ENCODE measurements at regions not wholly inside any gene's neighbourhood (a gene's known extent, or its start where the extent isn't known, plus 50 kb on each side); places are given as distances from the start of the nearest gene placed in this dataset.
"Not testable (repeated sequence)": the region's sequence is repeated elsewhere in the genome, so short reads cannot be mapped to it uniquely, and the experiment has no call there.

GRCh38 chr18:64807560-64807959 lies 658.7 kb upstream of the LINC00305 start:
- DNase-seq, result no peak

- DNase-seq, result no peak
These were observed 657.8 kb upstream of the LINC00305 start for GRCh38 chr18:64806691-64807090.

- no peak for DNase-seq
These were observed 657.3 kb upstream of the LINC00305 start for GRCh38 chr18:64806232-64806631.

- DNase-seq, result no peak
These were observed 654.6 kb upstream of the LINC00305 start for GRCh38 chr18:64803471-64803870.

- no peak for DNase-seq
These were observed 651.3 kb upstream of the LINC00305 start for GRCh38 chr18:64800151-64800550.

GRCh38 chr18:64799376-64799775 lies 650.5 kb upstream of the LINC00305 start:
- no peak for DNase-seq

GRCh38 chr18:64791236-64791635 lies 642.3 kb upstream of the LINC00305 start:
- no peak for DNase-seq

GRCh38 chr18:64785686-64786085 lies 636.8 kb upstream of the LINC00305 start:
- DNase-seq, result no peak

- DNase-seq, result no peak
These were observed 628.7 kb upstream of the LINC00305 start for GRCh38 chr18:64777556-64777955.

- no peak for DNase-seq
These were observed 617.0 kb upstream of the LINC00305 start for GRCh38 chr18:64765908-64766307.

- DNase-seq, result no peak
These were observed 603.8 kb upstream of the LINC00305 start for GRCh38 chr18:64752707-64753106.

- no peak for DNase-seq
These were observed 601.0 kb upstream of the LINC00305 start for GRCh38 chr18:64749884-64750283.

- no peak for DNase-seq
These were observed 598.9 kb upstream of the LINC00305 start for GRCh38 chr18:64747803-64748202.

GRCh38 chr18:64742898-64743297 lies 594.0 kb upstream of the LINC00305 start:
- DNase-seq, result no peak

- no peak for DNase-seq
These were observed 585.2 kb upstream of the LINC00305 start for GRCh38 chr18:64734063-64734462.

GRCh38 chr18:64725657-64726056 lies 576.8 kb upstream of the LINC00305 start:
- not testable (repeated sequence) for DNase-seq

GRCh38 chr18:64720781-64721464 lies 572.0 kb upstream of the LINC00305 start:
- no peak for DNase-seq

- DNase-seq, result no peak
These were observed 569.9 kb upstream of the LINC00305 start for GRCh38 chr18:64718808-64719207.

GRCh38 chr18:64717026-64717425 lies 568.1 kb upstream of the LINC00305 start:
- no peak for DNase-seq

GRCh38 chr18:64714086-64714485 lies 565.2 kb upstream of the LINC00305 start:
- DNase-seq, result no peak

- no peak for DNase-seq
These were observed 564.4 kb upstream of the LINC00305 start for GRCh38 chr18:64713284-64713683.

- no peak for DNase-seq
These were observed 563.1 kb upstream of the LINC00305 start for GRCh38 chr18:64712035-64712434.

- DNase-seq, result no peak
These were observed 561.4 kb upstream of the LINC00305 start for GRCh38 chr18:64710105-64710861.

GRCh38 chr18:64707052-64707451 lies 558.2 kb upstream of the LINC00305 start:
- DNase-seq, result no peak

- DNase-seq, result no peak
These were observed 550.2 kb upstream of the LINC00305 start for GRCh38 chr18:64699081-64699480.
